OCI-LY7 (cell line): ENCODE measurements at regions not wholly inside any gene's neighbourhood (a gene's known extent, or its start where the extent isn't known, plus 50 kb on each side); places are given as distances from the start of the nearest gene placed in this dataset.

Experiments used
- CTCF ChIP-seq: fragments of 200-600 bp; sonication (generic); conservative IDR thresholded peaks from 2 replicates; pipeline ENCODE4 v1.5.1; 2014; ENCODE audit warnings: mild to moderate bottlenecking, antibody characterized with exemption, low read length, moderate library complexity, mixed read lengths
- EZH2phosphoT487 ChIP-seq: fragments of 200-600 bp; sonication (generic); IDR thresholded peaks from 2 replicates; pipeline ENCODE4 v1.6.1; 2018; ENCODE audit warnings: low read depth, borderline replicate concordance, mild to moderate bottlenecking, mixed run types, antibody characterized with exemption, low read length, moderate library complexity, mixed read lengths

- TF ChIP-seq CTCF: no peak
- no peak for TF ChIP-seq EZH2phosphoT487
Measured at GRCh38 chr2:144032566-144032965, 487.4 kb downstream of the ZEB2 start.
